Stimulated activated CD4-positive, alpha-beta T cell treated with anti-CD3 and anti-CD28 coated beads, Interleukin-12 subunit alpha, Interleukin-12 subunit beta, amount 100 ng/mL, for 48 hours (primary cell): ENCODE measurements at regions not wholly inside any gene's neighbourhood (a gene's known extent, or its start where the extent isn't known, plus 50 kb on each side); places are given as distances from the start of the nearest gene placed in this dataset.

Experiments used
- DNase-seq, 3 donors: peaks; one replicate each; pipeline ENCODE4 v3.0.0-alpha.2; 2020; ENCODE audit warnings: low read depth in 2 of 3, low spot score in 1 of 3

DNA sequence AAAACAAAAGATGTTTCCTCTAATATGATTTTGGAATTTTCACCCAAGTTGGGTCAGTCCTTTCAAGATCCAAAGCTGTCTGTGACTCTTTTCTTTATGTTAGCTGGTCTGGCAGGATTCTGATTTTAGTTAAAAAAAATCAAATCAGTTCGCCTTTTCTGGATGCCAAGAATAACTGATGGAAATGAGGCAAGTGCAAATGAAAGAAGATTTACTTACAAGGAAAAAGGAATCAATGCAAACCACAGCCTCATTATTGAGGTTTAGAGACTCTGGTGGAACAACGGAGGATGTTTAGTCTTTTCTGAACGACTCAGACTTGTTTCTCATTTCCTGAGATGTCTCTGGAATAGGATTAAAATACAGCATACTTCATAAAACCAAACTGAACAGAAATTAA lies 117.0 kb upstream of the DYRK2 start:
- DNase-seq: no peak

DNA sequence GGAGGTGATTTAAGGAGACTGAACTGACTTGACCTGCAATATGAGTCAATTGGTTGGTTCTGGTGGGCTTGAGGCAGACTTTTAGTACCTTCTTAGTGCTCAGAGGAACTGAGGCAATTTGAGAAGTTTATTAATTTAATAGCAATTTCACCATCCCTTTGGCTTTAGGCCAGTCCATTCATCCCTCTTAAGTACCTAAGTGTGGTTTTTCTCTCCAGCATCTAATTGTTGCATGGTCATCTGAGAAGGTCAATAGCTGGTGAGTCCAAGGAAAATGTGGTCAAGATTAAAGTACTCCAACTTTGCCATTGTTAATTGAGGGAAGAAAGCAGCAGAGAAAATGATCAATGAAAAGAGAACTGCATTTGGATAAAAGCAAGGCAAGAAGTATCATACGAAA lies 115.4 kb upstream of the DYRK2 start:
- DNase-seq: no peak

- DNase-seq: no peak
Observed at GRCh38 chr12:67534046-67534445, 114.5 kb upstream of the DYRK2 start.

- DNase-seq: no peak
Observed at GRCh38 chr12:67534681-67535080, 113.9 kb upstream of the DYRK2 start.

GRCh38 chr12:67535176-67535575 lies 113.4 kb upstream of the DYRK2 start:
- DNase-seq: no peak

GRCh38 chr12:67535971-67536370 lies 112.6 kb upstream of the DYRK2 start:
- no peak for DNase-seq

GRCh38 chr12:67539329-67539728 lies 109.2 kb upstream of the DYRK2 start:
- no peak for DNase-seq

DNA sequence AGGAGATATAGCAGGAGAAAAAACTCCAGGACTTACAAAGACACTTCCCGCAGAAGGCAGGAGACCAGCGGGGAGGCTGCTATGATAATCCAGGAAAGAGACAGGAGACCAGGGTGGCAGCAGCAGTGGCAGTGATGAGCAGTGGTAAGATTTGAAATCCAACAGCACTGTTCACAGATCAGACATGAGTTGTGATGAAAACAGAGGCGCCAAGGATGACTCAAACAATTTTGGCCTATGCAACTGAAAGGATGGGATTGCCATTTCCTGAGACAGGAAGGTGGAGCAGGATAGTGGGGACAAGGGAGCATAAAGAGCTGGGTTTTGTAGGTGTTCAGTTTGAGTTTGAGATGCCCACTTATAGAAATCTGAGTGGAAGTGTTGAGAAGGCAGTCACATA lies 108.6 kb upstream of the DYRK2 start:
- no peak for DNase-seq

DNA sequence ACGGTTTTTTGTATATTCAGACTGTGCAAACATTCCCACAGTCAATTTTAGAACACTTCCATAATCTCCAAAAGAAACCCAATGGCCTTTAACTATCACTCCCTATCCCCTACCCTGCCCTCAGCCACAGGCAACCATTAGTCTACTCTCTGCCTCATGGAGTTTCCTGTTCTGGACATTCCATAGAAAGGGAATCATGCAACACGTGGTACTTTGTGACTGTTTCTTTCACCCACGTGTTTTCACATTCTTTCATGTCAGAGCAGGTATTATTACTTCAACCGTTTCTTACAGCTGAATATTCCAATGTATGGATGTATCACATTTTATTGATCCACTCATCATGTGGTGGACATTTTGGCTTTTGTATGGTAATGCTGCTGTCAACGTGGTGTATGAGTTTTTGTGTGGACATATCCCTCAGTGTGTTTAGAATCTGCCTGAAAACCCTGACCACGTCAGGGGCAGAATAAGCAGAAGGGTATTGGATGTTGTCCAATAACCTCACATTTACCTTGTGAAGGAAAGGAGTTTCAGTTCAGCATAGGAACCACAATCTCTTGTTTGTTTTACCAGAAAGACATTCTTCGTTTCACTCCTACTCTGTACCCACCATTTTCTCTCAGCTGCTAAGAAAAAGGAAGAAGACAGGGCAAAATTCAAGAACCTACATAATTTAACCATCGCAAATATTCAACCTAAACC lies 107.5 kb upstream of the DYRK2 start:
- no peak for DNase-seq

DNA sequence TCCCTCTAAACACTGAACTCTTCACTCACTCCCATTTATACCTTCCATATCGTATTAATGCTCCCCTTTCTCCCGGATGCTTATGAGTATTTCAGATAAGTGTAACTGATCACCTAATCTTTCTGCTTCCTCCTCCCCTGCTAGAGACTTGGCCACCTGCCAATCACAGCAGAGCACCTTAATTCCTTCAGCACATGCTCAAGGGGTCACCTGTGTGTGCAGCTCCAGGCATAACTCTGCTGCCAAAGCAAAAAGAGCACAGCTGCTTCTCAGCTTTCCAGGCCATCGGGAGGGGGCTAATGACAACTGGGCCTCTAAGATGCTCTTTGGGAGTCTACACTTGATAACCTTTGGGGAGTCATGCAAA lies 106.9 kb upstream of the DYRK2 start:
- no peak for DNase-seq

- no peak for DNase-seq
Observed at GRCh38 chr12:67543021-67543770, 105.3 kb upstream of the DYRK2 start.

- DNase-seq: no peak
Observed at GRCh38 chr12:67545298-67545697, 103.2 kb upstream of the DYRK2 start.

- DNase-seq: no peak
Observed at GRCh38 chr12:67546746-67547145, 101.8 kb upstream of the DYRK2 start.

DNA sequence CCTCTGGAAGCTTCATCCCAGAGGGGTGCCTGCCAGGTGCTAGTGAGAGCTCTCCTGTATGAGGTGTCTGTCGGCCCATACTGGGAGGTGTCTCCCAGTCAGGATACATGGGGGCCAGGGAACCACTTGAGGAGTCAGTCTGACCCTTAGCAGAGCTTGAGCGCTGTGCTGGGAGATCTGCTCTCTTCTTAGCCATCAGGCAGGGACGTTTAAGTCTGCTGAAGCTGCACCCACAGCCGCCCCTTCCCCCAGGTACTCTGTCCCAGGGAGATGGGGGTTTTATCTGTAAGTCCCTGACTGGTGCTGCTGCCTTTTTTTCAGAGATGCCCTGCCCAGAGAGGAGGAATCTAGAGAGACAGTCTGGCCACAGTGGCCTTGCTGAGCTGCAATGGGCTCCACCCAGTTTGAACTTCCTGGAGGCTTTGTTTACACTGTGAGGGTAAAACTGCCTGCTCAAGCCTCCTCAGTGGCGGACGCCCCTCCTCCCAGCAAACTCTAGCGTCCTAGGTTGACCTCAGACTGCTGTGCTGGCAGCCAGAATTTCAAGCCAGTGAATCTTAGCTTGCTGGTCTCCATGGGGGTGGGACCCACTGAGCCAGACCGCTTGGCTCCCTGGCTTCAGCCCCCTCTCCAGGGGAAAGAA lies 93.3 kb upstream of the DYRK2 start:
- peak in 1 of 3 donors; percentile 8 for DNase-seq

DNA sequence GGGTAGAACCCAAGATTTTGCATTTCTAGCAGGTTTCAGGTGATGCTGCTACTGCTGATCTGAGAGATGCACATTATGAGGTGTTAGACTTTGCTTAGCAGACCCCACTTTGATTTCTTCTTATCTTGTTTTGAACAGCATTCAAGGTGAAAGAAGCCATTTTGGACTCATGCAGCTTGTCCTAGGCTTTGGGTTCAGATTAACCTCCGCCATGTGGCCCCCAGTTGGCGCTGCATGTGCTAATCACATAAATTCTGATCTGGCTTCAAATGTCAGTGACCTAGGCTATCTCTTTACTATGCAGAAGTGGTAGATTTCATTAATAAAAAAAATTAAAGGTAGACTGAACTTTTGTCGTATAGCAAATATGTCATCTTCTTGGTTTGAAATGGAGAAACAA lies 89.8 kb upstream of the DYRK2 start:
- DNase-seq: no peak

DNA sequence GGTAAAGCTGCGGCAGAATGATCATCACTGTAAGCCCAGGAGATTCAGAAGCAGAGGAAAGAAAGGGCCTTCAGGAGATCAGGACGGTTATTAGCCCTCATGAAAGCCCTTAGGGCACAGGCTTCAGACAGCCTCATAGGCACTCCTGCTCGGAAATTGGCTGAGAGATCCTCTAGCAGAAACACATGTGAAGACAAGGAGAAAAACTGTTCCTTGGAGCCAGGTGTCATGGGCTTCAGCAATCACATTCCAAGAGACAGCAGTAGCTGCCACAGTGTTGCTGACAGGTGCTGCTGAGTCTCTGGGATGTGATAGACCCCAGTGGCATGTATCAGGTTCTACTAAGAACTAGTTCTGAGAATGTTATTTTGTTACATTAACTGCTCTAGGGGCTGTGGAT lies 88.8 kb upstream of the DYRK2 start:
- DNase-seq: no peak

- no peak for DNase-seq
Observed at GRCh38 chr12:67562513-67563287, 85.8 kb upstream of the DYRK2 start.

- no peak for DNase-seq
Observed at GRCh38 chr12:67568055-67568454, 80.5 kb upstream of the DYRK2 start.

DNA sequence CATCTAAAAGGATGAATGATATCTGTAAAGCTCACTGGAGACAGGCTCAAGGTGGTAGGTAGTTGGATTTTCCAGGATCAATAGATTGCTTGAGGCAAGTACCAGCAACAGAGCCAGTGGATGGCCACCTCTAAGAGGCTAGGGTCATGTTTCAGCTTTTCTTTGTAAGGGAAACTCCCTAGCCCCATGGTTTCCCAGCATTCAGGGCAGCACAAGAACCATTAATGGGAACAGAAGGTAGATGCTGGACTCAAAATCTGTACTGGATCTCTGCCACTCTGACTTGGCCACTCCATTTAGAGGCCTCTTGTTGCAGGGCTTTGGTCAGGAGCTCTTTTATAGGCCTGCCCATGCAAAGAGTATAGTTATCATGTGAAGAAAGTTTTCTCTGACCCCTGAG lies 76.1 kb upstream of the DYRK2 start:
- DNase-seq: no peak

- no peak for DNase-seq
Observed at GRCh38 chr12:67573566-67573965, 75.0 kb upstream of the DYRK2 start.

DNA sequence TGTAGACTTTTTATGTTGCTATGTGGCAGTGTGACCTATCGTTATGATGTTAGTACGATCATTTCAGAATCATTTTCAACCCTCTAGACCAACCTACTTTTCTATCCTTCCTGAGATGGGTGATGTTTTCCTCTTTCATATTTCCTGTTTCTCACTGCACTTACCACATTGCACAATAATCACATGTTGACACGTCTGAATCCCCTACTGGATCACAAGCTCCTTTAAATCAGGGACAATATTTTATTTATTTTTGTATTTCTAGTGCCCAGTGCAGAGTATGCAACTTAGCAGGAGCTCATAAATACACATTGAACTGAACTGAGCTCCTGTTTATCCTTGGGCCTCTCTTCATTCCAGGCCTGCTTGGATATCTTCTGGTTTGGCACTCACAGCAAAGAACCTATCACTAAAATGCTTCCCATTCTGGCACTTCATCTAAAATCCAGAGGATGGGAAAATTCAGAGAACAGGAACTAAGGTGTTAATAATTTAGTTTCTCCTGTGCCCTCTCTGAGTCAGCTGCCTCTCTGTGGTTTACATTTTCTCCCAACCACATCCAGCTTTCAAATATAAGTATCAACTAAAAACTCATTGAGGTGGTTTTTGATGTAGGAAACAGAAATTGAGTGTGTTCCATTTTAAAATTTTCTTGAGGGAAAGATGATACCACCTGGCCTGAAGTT lies 69.4 kb upstream of the DYRK2 start:
- DNase-seq: no peak
